ENCODE measurements at regions not wholly inside any gene's neighbourhood (a gene's known extent, or its start where the extent isn't known, plus 50 kb on each side); places are given as distances from the start of the nearest gene placed in this dataset.

DNA sequence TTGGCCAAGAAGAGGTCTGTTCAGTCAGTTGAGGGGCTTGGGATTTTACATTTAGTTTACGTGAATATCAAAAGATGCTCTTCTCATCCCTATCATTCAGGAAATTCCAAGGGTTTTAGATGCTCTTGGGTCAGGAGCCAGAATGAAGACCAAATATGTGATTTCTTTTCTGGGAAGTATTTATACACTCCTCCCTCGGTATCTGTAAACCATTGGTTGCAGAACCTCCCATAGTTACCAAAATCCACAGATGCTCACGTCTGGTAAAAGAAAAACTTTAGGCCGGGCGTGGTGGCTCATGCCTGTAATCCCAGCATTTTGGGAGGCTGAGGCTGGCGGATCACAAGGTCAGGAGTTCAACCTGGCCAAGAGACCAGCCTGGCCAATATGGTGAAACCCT lies 75.9 kb downstream of the TNFAIP2 start:
- Histone ChIP-seq H3K36me3 (no peaks in the 10 kb centered on the region), H3K27ac (peak overlapping the region; percentile 47 to 66 (median 48)), H3K4me1 (peaks cover 0 to 10% (median 0%) of the 10 kb centered on the region in 4 donors), H3K4me3 (no peak overlapping the region), H3K9me3 (peaks cover 0 to 5% (median 2%) of the 10 kb centered on the region in 4 donors), H3K27me3 (no peaks in the 10 kb centered on the region)
- ATAC-seq (ENCODE audit: low FRiP score in 2 of 2), result peak in 1 of 2 donors; percentile 86
- TF ChIP-seq POLR2AphosphoS5 (IDR thresholded peaks at IDR 0.05) (no peak), POLR2A (IDR thresholded peaks at IDR 0.05) (no peak), EP300 (IDR thresholded peaks at IDR 0.05) (no peak)
- TF ChIP-seq, protein P1, sequence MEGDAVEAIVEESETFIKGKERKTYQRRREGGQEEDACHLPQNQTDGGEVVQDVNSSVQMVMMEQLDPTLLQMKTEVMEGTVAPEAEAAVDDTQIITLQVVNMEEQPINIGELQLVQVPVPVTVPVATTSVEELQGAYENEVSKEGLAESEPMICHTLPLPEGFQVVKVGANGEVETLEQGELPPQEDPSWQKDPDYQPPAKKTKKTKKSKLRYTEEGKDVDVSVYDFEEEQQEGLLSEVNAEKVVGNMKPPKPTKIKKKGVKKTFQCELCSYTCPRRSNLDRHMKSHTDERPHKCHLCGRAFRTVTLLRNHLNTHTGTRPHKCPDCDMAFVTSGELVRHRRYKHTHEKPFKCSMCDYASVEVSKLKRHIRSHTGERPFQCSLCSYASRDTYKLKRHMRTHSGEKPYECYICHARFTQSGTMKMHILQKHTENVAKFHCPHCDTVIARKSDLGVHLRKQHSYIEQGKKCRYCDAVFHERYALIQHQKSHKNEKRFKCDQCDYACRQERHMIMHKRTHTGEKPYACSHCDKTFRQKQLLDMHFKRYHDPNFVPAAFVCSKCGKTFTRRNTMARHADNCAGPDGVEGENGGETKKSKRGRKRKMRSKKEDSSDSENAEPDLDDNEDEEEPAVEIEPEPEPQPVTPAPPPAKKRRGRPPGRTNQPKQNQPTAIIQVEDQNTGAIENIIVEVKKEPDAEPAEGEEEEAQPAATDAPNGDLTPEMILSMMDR (IDR thresholded peaks at IDR 0.05), result no peak
- DNase-seq, result no peak
- 77 to 84% methylated on average over 6 of the region's 6 CpGs for WGBS, 2 donors

DNA sequence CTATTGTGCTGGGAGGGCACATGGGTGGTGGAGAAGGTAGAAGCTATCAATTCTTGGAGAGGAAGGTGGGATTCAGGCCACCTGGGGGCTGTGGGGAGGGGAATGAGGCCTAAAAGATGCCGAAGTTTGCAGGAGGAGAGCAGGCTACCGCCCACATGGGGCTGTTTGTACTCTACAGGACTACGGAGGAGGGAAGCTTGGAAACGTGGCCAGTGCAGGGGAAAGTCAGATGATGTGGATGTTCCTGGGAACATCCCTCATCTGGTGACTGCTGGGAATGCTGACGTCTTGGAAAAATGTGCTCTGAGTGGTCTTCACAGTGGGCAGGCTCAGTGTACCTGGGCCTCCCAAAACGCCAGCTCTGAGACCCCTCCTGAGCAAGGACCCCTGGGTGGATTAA lies 78.5 kb downstream of the TNFAIP2 start:
- DNase-seq (no peak), ATAC-seq (ENCODE audit: low FRiP score in 2 of 2) (peak in 1 of 2 donors; percentile 37)
- no peaks in the 10 kb centered on the region for H3K36me3 ChIP-seq
- no peak overlapping the region for H3K4me3 ChIP-seq
- H3K9me3 ChIP-seq, result peaks cover 6 to 21% (median 14%) of the 10 kb centered on the region in 4 donors
- H3K27ac ChIP-seq, result no peak overlapping the region
- TF ChIP-seq EP300 (IDR thresholded peaks at IDR 0.05) (no peak), POLR2A (IDR thresholded peaks at IDR 0.05) (no peak), POLR2AphosphoS5 (IDR thresholded peaks at IDR 0.05) (no peak)
- TF ChIP-seq, protein P1 (IDR thresholded peaks at IDR 0.05), result no peak
- H3K4me1 ChIP-seq, result peaks cover 0 to 3% (median 1%) of the 10 kb centered on the region in 4 donors
- 82 to 87% methylated on average over 6 of the region's 6 CpGs for WGBS, 2 donors
- H3K27me3 ChIP-seq, result no peaks in the 10 kb centered on the region

DNA sequence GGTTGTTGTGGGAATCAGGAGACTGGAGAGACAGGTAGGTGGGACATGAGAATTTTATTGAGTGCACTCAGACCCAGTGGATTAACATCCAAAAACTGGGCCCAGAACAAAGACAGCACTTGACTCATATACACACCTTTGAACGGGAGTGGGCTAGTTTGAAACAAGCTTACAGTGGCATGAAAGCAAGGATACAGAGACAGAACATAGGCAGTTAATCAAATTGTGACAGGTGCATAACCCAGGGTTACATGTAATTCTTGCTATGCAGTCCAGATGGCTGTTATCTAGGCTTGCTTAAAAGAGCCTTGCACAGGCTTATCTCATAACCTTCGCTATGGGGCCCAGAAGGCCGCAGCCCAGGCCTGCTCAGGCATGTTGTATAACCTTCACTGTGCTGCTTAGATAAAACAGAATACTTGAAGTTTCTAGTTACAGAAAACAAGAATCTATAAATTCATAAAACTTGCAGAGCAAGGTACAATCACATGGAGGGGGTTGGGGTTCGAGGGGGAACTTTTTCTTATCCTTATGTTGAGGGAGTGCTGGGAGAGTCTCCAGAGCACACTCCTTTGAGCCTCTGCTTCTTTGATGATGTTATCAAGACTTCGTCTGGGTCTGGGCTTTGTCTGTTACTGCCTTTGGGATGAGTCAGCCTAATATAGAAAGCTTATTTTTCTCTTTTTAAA lies 81.7 kb downstream of the TNFAIP2 start:
- peaks cover 6 to 21% (median 14%) of the 10 kb centered on the region in 4 donors for H3K9me3 ChIP-seq
- no peak overlapping the region for H3K27ac ChIP-seq
- TF ChIP-seq POLR2A (IDR thresholded peaks at IDR 0.05) (no peak), EP300 (IDR thresholded peaks at IDR 0.05) (no peak), POLR2AphosphoS5 (IDR thresholded peaks at IDR 0.05) (no peak)
- TF ChIP-seq, protein P1 (IDR thresholded peaks at IDR 0.05), result no peak
- no peak overlapping the region for H3K4me3 ChIP-seq
- H3K27me3 ChIP-seq, result peaks cover 0 to 9% (median 0%) of the 10 kb centered on the region in 4 donors
- DNase-seq (no peak), ATAC-seq (ENCODE audit: low FRiP score in 2 of 2) (peak in 1 of 2 donors; percentile 4)
- WGBS, 2 donors, result 71 to 79% methylated on average over 5 of the region's 5 CpGs
- H3K4me1 ChIP-seq, result peaks cover 0 to 16% (median 9%) of the 10 kb centered on the region in 4 donors
- no peaks in the 10 kb centered on the region for H3K36me3 ChIP-seq

DNA sequence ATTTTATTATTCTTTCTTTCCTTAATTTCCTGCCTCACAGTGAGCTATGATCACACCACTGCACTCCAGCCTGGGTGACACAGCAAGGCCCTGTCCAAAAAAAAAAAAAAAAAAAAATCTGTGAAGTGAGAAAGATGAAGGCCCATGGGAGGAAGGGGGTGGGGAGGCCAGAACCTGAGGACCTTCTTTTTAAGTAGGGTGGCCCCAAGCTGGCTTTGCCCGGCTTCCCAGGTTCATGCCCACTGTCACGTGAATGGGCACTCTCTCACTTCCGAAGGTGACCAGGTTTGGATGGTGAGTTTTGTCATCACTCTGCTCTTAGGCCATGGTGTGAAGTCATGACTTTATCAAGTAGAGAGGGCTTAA lies 82.3 kb downstream of the TNFAIP2 start:
- H3K9me3 ChIP-seq, result peaks cover 6 to 21% (median 14%) of the 10 kb centered on the region in 4 donors
- peaks cover 0 to 16% (median 9%) of the 10 kb centered on the region in 4 donors for H3K4me1 ChIP-seq
- WGBS, 2 donors, result 89 to 100% methylated on average over 3 of the region's 3 CpGs
- H3K4me3 ChIP-seq, result no peak overlapping the region
- H3K36me3 ChIP-seq, result no peaks in the 10 kb centered on the region
- H3K27ac ChIP-seq, result peak overlapping the region in 1 of 4 donors; percentile 65
- ATAC-seq (ENCODE audit: low FRiP score in 2 of 2), result no peak
- TF ChIP-seq, protein P1 (IDR thresholded peaks at IDR 0.05), result no peak
- TF ChIP-seq POLR2AphosphoS5 (IDR thresholded peaks at IDR 0.05) (no peak), POLR2A (IDR thresholded peaks at IDR 0.05) (no peak), EP300 (IDR thresholded peaks at IDR 0.05) (no peak)
- no peak for DNase-seq
- peaks cover 0 to 9% (median 0%) of the 10 kb centered on the region in 4 donors for H3K27me3 ChIP-seq
